ENCODE measurements at regions not wholly inside any gene's neighbourhood (a gene's known extent, or its start where the extent isn't known, plus 50 kb on each side); places are given as distances from the start of the nearest gene placed in this dataset.
"Not testable (repeated sequence)": the region's sequence is repeated elsewhere in the genome, so short reads cannot be mapped to it uniquely, and the experiment has no call there.

- no peak overlapping the region for H3K4me3 ChIP-seq
- peaks cover 0 to 2% (median 0%) of the 10 kb centered on the region in 5 donors for H3K4me1 ChIP-seq (ENCODE audit: control insufficient read depth in 5 of 5, insufficient read depth in 5 of 5, low read length in 5 of 5)
- peaks cover 0 to 3% (median 0%) of the 10 kb centered on the region in 4 donors for H3K9me3 ChIP-seq (ENCODE audit: control insufficient read depth in 4 of 4, insufficient read depth in 3 of 4, low read length in 3 of 4)
- TF ChIP-seq, protein P1, sequence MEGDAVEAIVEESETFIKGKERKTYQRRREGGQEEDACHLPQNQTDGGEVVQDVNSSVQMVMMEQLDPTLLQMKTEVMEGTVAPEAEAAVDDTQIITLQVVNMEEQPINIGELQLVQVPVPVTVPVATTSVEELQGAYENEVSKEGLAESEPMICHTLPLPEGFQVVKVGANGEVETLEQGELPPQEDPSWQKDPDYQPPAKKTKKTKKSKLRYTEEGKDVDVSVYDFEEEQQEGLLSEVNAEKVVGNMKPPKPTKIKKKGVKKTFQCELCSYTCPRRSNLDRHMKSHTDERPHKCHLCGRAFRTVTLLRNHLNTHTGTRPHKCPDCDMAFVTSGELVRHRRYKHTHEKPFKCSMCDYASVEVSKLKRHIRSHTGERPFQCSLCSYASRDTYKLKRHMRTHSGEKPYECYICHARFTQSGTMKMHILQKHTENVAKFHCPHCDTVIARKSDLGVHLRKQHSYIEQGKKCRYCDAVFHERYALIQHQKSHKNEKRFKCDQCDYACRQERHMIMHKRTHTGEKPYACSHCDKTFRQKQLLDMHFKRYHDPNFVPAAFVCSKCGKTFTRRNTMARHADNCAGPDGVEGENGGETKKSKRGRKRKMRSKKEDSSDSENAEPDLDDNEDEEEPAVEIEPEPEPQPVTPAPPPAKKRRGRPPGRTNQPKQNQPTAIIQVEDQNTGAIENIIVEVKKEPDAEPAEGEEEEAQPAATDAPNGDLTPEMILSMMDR (IDR thresholded peaks at IDR 0.05; ENCODE audit: control extremely low read depth, extremely low read depth): no peak
- ATAC-seq (ENCODE audit: insufficient read depth, low FRiP score) (no peak), DNase-seq (no peak)
- H3K36me3 ChIP-seq (ENCODE audit: control insufficient read depth in 4 of 4, insufficient read depth in 4 of 4, low read length in 4 of 4): no peaks in the 10 kb centered on the region
- no peak overlapping the region for H3K27ac ChIP-seq (ENCODE audit: low read depth in 1 of 2, low read length in 1 of 2)
- peaks cover 4 to 33% (median 21%) of the 10 kb centered on the region in 3 donors for H3K27me3 ChIP-seq (ENCODE audit: control insufficient read depth in 3 of 3, insufficient read depth in 3 of 3, low read length in 2 of 3)
- H3K9ac ChIP-seq (ENCODE audit: insufficient read depth in 1 of 2, low read length in 2 of 2): no peak overlapping the region
Measured at GRCh38 chrX:140086691-140087090, 121.4 kb upstream of the CXorf66 start.

GRCh38 chrX:140074851-140075250 is 109.5 kb upstream of the CXorf66 start:
- not testable (repeated sequence) for ATAC-seq (ENCODE audit: insufficient read depth, low FRiP score); H3K36me3 ChIP-seq (ENCODE audit: control insufficient read depth in 4 of 4, insufficient read depth in 4 of 4, low read length in 4 of 4); H3K27me3 ChIP-seq (ENCODE audit: control insufficient read depth in 3 of 3, insufficient read depth in 3 of 3, low read length in 2 of 3); H3K9ac ChIP-seq (ENCODE audit: insufficient read depth in 1 of 2, low read length in 2 of 2); H3K4me3 ChIP-seq; H3K27ac ChIP-seq (ENCODE audit: low read depth in 1 of 2, low read length in 1 of 2); H3K4me1 ChIP-seq (ENCODE audit: control insufficient read depth in 5 of 5, insufficient read depth in 5 of 5, low read length in 5 of 5); DNase-seq; H3K9me3 ChIP-seq (ENCODE audit: control insufficient read depth in 4 of 4, insufficient read depth in 3 of 4, low read length in 3 of 4)
- no CpG with 5 or more reads among the region's 2 CpGs for WGBS, 2 donors

GRCh38 chrX:140071037-140071436 is 105.7 kb upstream of the CXorf66 start:
- Histone ChIP-seq H3K4me1 (ENCODE audit: control insufficient read depth in 5 of 5, insufficient read depth in 5 of 5, low read length in 5 of 5) (no peaks in the 10 kb centered on the region), H3K9ac (ENCODE audit: insufficient read depth in 1 of 2, low read length in 2 of 2) (no peak overlapping the region), H3K9me3 (ENCODE audit: control insufficient read depth in 4 of 4, insufficient read depth in 3 of 4, low read length in 3 of 4) (no peaks in the 10 kb centered on the region), H3K27me3 (ENCODE audit: control insufficient read depth in 3 of 3, insufficient read depth in 3 of 3, low read length in 2 of 3) (peaks cover 0 to 3% (median 0%) of the 10 kb centered on the region in 3 donors), H3K27ac (ENCODE audit: low read depth in 1 of 2, low read length in 1 of 2) (no peak overlapping the region), H3K4me3 (no peak overlapping the region), H3K36me3 (ENCODE audit: control insufficient read depth in 4 of 4, insufficient read depth in 4 of 4, low read length in 4 of 4) (no peaks in the 10 kb centered on the region)
- TF ChIP-seq, protein P1 (IDR thresholded peaks at IDR 0.05; ENCODE audit: control extremely low read depth, extremely low read depth): no peak
- no peak for ATAC-seq (ENCODE audit: insufficient read depth, low FRiP score)
- DNase-seq: no peak

GRCh38 chrX:140065961-140066662 is 100.8 kb upstream of the CXorf66 start:
- 47 to 59% methylated on average over 3 of the region's 3 CpGs for WGBS, 2 donors
- Histone ChIP-seq H3K4me3 (no peak overlapping the region), H3K9ac (ENCODE audit: insufficient read depth in 1 of 2, low read length in 2 of 2) (no peak overlapping the region), H3K27me3 (ENCODE audit: control insufficient read depth in 3 of 3, insufficient read depth in 3 of 3, low read length in 2 of 3) (peaks cover 0 to 7% (median 0%) of the 10 kb centered on the region in 3 donors), H3K4me1 (ENCODE audit: control insufficient read depth in 5 of 5, insufficient read depth in 5 of 5, low read length in 5 of 5) (no peaks in the 10 kb centered on the region), H3K36me3 (ENCODE audit: control insufficient read depth in 4 of 4, insufficient read depth in 4 of 4, low read length in 4 of 4) (no peaks in the 10 kb centered on the region), H3K9me3 (ENCODE audit: control insufficient read depth in 4 of 4, insufficient read depth in 3 of 4, low read length in 3 of 4) (no peaks in the 10 kb centered on the region), H3K27ac (ENCODE audit: low read depth in 1 of 2, low read length in 1 of 2) (no peak overlapping the region)
- no peak for ATAC-seq (ENCODE audit: insufficient read depth, low FRiP score)
- TF ChIP-seq, protein P1 (IDR thresholded peaks at IDR 0.05; ENCODE audit: control extremely low read depth, extremely low read depth): no peak
- no peak for DNase-seq
